ENCODE measurements at regions not wholly inside any gene's neighbourhood (a gene's known extent, or its start where the extent isn't known, plus 50 kb on each side); places are given as distances from the start of the nearest gene placed in this dataset.

DNA sequence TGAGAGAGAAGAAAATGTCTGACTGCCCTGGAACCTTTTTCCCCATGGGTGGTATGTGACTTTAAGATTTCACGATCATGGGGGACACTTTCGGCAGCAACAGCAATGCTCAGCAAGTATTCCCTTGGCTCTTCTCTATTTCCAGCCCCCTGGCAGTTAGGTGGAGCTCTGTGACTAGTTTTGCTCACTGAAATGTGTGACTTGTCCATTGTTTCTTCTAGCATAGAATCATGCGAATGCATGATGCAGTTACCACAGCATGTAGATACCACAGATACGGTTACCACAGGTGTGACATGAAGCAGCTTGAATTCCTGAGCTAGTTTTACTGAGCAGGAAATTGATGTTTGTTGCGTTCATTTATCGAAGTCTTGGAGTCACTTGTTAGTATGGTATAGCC lies 1034.5 kb upstream of the EEF2KMT start:
- no peak for TF ChIP-seq POLR2A (IDR thresholded peaks at IDR 0.05)
- TF ChIP-seq, protein P1, sequence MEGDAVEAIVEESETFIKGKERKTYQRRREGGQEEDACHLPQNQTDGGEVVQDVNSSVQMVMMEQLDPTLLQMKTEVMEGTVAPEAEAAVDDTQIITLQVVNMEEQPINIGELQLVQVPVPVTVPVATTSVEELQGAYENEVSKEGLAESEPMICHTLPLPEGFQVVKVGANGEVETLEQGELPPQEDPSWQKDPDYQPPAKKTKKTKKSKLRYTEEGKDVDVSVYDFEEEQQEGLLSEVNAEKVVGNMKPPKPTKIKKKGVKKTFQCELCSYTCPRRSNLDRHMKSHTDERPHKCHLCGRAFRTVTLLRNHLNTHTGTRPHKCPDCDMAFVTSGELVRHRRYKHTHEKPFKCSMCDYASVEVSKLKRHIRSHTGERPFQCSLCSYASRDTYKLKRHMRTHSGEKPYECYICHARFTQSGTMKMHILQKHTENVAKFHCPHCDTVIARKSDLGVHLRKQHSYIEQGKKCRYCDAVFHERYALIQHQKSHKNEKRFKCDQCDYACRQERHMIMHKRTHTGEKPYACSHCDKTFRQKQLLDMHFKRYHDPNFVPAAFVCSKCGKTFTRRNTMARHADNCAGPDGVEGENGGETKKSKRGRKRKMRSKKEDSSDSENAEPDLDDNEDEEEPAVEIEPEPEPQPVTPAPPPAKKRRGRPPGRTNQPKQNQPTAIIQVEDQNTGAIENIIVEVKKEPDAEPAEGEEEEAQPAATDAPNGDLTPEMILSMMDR (IDR thresholded peaks at IDR 0.05), result no peak
- DNase-seq, result no peak
- H3K4me3 ChIP-seq, result no peak overlapping the region
- H3K36me3 ChIP-seq, result no peaks in the 10 kb centered on the region
- intact Hi-C loops (cut with DNase I; ENCODE audit: low total_unique reads), result no loop called here
- H3K4me1 ChIP-seq, result no peaks in the 10 kb centered on the region
- no peaks in the 10 kb centered on the region for H3K27me3 ChIP-seq
- H3K27ac ChIP-seq, result no peak overlapping the region
- no peaks in the 10 kb centered on the region for H3K9me3 ChIP-seq

DNA sequence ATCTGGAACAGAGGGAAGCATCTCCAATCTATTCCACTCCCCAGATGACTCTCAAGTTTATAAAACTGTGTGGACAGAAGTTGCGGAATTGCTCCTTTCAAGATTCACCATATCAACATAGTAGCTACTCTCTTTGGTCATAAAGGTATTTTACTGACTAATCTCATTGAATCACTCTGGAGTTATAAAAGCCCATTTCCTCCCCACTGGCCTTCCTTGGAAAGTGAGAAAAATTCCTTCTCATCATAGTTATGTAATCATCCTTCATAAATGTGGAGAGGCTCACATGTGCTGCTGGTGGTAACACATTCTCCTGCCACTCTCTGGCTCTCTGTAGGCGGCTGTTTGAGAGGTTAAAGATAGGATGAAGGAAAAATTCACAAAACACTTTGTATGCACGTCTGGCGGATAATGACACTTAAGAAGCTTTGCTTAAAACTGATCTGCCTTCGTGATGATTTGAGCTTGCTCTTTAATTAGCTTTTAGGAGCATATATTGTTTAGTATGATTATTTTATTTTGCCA lies 1034.0 kb upstream of the EEF2KMT start:
- Histone ChIP-seq H3K9me3 (no peaks in the 10 kb centered on the region), H3K27ac (no peak overlapping the region), H3K27me3 (no peaks in the 10 kb centered on the region), H3K4me1 (no peaks in the 10 kb centered on the region), H3K4me3 (no peak overlapping the region), H3K36me3 (no peaks in the 10 kb centered on the region)
- intact Hi-C loops (cut with DNase I; ENCODE audit: low total_unique reads), result no loop called here
- TF ChIP-seq, protein P1 (IDR thresholded peaks at IDR 0.05), result no peak
- TF ChIP-seq POLR2A (IDR thresholded peaks at IDR 0.05), result no peak
- no peak for DNase-seq

DNA sequence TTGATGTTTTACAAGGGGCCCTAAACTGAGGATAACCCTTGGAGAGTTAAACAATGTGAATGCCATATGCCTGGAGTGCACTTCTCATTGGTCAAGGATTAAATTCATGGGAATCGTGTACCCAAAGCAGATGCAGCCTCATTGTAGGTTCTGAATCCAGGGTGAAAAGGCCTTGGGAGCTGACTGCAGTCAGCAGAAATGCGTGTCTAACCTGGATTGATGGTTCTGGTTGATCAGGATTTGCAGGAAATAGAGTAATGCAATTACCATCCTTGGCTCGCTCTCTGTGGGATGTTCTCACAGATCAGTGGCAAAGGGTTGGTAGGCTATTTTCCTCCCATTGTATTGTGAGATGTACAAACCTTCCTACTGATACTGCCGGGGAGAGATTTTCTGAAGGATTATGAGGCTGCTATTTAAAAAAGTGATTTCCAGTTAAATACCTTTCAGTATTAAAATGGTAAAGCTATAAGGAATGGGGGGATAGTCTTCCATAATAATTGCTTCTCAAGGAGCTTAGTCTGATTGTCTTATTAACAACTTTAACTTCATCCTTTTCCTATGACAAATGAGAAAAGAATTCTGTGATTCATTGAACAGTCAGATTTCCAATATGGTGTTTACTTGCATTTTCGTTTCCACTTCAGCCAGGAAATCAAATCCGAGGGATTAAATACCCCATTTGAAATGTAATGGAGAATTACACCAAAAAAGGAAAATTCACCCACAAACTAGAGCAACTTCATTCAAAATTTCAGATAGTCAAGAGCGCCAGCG lies 1028.1 kb upstream of the EEF2KMT start:
- no peaks in the 10 kb centered on the region for H3K36me3 ChIP-seq
- no peak overlapping the region for H3K4me3 ChIP-seq
- no peaks in the 10 kb centered on the region for H3K27me3 ChIP-seq
- H3K4me1 ChIP-seq, result no peaks in the 10 kb centered on the region
- no peak for DNase-seq
- TF ChIP-seq, protein P1 (IDR thresholded peaks at IDR 0.05), result no peak
- TF ChIP-seq POLR2A (IDR thresholded peaks at IDR 0.05), result no peak
- intact Hi-C loops (cut with DNase I; ENCODE audit: low total_unique reads), result no loop called here
- no peak overlapping the region for H3K27ac ChIP-seq
- no peaks in the 10 kb centered on the region for H3K9me3 ChIP-seq

DNA sequence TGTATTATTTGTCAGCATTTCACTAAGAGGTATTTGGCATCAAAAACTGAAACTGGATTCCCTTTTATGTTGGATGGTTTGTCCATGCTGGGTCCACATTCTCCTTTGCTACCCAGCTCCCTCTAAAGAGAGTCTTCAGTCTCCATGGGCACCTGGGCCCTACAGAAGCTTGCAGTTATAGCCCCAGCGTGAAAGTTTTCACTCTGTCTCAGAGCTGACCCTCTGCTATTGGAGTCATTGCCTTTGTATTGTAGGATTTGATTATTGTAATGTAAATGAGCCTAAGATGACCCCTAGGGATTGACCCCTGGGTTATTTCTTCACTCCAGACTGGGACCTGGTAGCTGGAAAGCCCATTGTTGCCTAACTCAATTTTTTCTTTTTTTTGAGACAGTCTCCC lies 1026.5 kb upstream of the EEF2KMT start:
- DNase-seq, result no peak
- Histone ChIP-seq H3K4me1 (no peaks in the 10 kb centered on the region), H3K36me3 (no peaks in the 10 kb centered on the region), H3K27me3 (no peaks in the 10 kb centered on the region), H3K4me3 (no peak overlapping the region), H3K27ac (no peak overlapping the region), H3K9me3 (no peaks in the 10 kb centered on the region)
- intact Hi-C loops (cut with DNase I; ENCODE audit: low total_unique reads), result no loop called here
- TF ChIP-seq, protein P1 (IDR thresholded peaks at IDR 0.05), result no peak
- no peak for TF ChIP-seq POLR2A (IDR thresholded peaks at IDR 0.05)

DNA sequence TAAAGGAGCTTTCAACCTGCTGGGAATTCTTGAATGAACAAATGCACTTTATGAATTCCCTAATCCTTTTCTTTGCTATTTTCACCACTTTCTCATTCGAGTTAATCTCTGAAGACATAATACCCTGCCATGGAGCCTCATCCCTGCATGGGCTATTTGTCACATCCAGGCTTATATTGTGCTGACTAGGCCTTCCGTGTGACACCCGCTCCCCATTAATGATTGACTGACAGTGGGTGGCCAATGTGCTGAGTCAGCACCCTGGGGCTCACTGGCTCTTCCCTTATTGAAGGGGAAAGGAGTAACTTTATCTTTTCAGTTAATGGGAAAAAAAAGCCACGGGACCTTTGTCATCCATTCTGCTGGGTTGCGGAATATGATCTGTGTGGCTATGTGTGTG lies 1024.8 kb upstream of the EEF2KMT start:
- TF ChIP-seq POLR2A (IDR thresholded peaks at IDR 0.05), result no peak
- TF ChIP-seq, protein P1 (IDR thresholded peaks at IDR 0.05), result no peak
- no peak overlapping the region for H3K27ac ChIP-seq
- no peak for DNase-seq
- H3K4me1 ChIP-seq, result no peaks in the 10 kb centered on the region
- H3K9me3 ChIP-seq, result no peaks in the 10 kb centered on the region
- H3K4me3 ChIP-seq, result no peak overlapping the region
- intact Hi-C loops (cut with DNase I; ENCODE audit: low total_unique reads), result no loop called here
- no peaks in the 10 kb centered on the region for H3K27me3 ChIP-seq
- no peaks in the 10 kb centered on the region for H3K36me3 ChIP-seq

Data from uterus (tissue), 3 donors.